K562 (cell line): ENCODE measurements at regions not wholly inside any gene's neighbourhood (a gene's known extent, or its start where the extent isn't known, plus 50 kb on each side); places are given as distances from the start of the nearest gene placed in this dataset.

Experiments used
- ATAC-seq: fragments of 200-7000 bp; cut with Tn5 transposase; 3 replicates; pipeline ENCODE4 v1.9.1; 2020; ENCODE audit warnings: moderate library complexity
- BruUV-seq: library from RNA; stranded (reverse); fragments of 400-500 nt; replicated peaks from 2 replicates; lab custom pipeline; 2021; lab: Mats Ljungman, UMichigan
- CTCF ChIA-PET: fragments of 300-600 bp; formaldehyde crosslinking; extraction: SDS; loops from one replicate; lab custom pipeline; 2021; ENCODE audit warnings: low intra/inter-chr PET ratio; lab: Yijun Ruan, JAX
- POLR2A ChIA-PET: fragments of 300-600, 350-650 bp; sonication (Branson Sonifier 250); formaldehyde crosslinking; extraction: SDS; loops from one replicate; lab custom pipeline; 2021; ENCODE audit warnings: antibody characterized with exemption, inconsistent platforms; lab: Yijun Ruan, JAX
- DNase-seq, 4 experiments: peaks; one replicate each; pipeline versions ENCODE4 v3.0.0 to v3.0.0-alpha.2; 2011 to 2018; ENCODE audit warnings: low spot score in 3 of 4, mixed read lengths in 3 of 4; ENCODE audit errors: extremely low read depth in 1 of 4
- FAIRE-seq: peaks from 2 replicates; lab custom pipeline; 2011; peaks lifted over from hg19 to GRCh38; lab: Jason Lieb, UNC
- H2AFZ ChIP-seq: 2 replicates; pipeline ENCODE4 v1.6.0; 2011; ENCODE audit warnings: low read depth, low read length, control low read depth, inconsistent platforms
- H3K27ac ChIP-seq: fragments of 200-600 bp; 3 replicates; pipeline ENCODE4 v1.8.0; 2011; ENCODE audit warnings: low read depth, mild to moderate bottlenecking, control low read depth, inconsistent platforms, low read length, moderate library complexity, mixed read lengths; ENCODE audit errors: extremely low read depth
- H3K27me3 ChIP-seq, 2 experiments: fragments of 300-600 bp in 1 of 2; 2 replicates in 1 of 2; 3 replicates in 1 of 2; pipeline versions ENCODE4 v1.6.0 to v1.8.0; 2011; ENCODE audit warnings: inconsistent platforms in 2 of 2, low read length in 2 of 2, mild to moderate bottlenecking in 1 of 2, mixed read lengths in 1 of 2, moderate library complexity in 1 of 2; ENCODE audit not compliant: control insufficient read depth in 2 of 2, insufficient read depth in 2 of 2
- H3K36me3 ChIP-seq: fragments of 300-600 bp; 3 replicates; pipeline ENCODE4 v1.8.0; 2011; ENCODE audit warnings: mild to moderate bottlenecking, low read length, inconsistent platforms; ENCODE audit not compliant: control insufficient read depth, insufficient read depth
- H3K4me1 ChIP-seq, 2 experiments: fragments of 200-600 bp in 1 of 2; replicated peaks in 1 of 2; 2 replicates in 1 of 2; 3 replicates in 1 of 2; pipeline versions ENCODE4 v1.5.1 to v1.8.0; 2011; ENCODE audit warnings: inconsistent platforms in 2 of 2, low read length in 2 of 2, mild to moderate bottlenecking in 1 of 2, mixed read lengths in 1 of 2, moderate library complexity in 1 of 2; ENCODE audit not compliant: control insufficient read depth in 2 of 2, insufficient read depth in 2 of 2
- H3K4me2 ChIP-seq: 2 replicates; pipeline ENCODE4 v1.6.1; 2011; ENCODE audit warnings: low read length, control low read depth, inconsistent platforms, mixed read lengths; ENCODE audit not compliant: insufficient read depth
- H3K4me3 ChIP-seq: fragments of 200-600 bp; sonication (generic), shearing (Covaris generic); 2 replicates; pipeline ENCODE4 v1.5.1; 2016; ENCODE audit warnings: control low read depth, inconsistent platforms
- H3K79me2 ChIP-seq: fragments of 200-600 bp; 3 replicates; pipeline ENCODE4 v1.8.0; 2011; ENCODE audit warnings: low read length, inconsistent platforms; ENCODE audit not compliant: control insufficient read depth, insufficient read depth
- H3K9ac ChIP-seq, 2 experiments: 2 replicates each; pipeline versions ENCODE4 v1.6.0 to v1.6.1; 2011; ENCODE audit warnings: low read depth in 2 of 2, low read length in 2 of 2, control low read depth in 1 of 2, inconsistent platforms in 1 of 2, mild to moderate bottlenecking in 1 of 2, mixed read lengths in 1 of 2; ENCODE audit not compliant: insufficient read depth in 1 of 2
- H3K9me1 ChIP-seq: one replicate; pipeline ENCODE4 v1.6.0; 2011; ENCODE audit warnings: inconsistent platforms, mild to moderate bottlenecking, low read length, moderate library complexity; ENCODE audit not compliant: control insufficient read depth, insufficient read depth
- H3K9me3 ChIP-seq: replicated peaks from 2 replicates; pipeline ENCODE4 v1.5.1; 2011; ENCODE audit warnings: low read depth, low read length, inconsistent platforms; ENCODE audit not compliant: control insufficient read depth, insufficient read depth
- H4K20me1 ChIP-seq: replicated peaks from 2 replicates; pipeline ENCODE4 v1.6.1; 2011; ENCODE audit warnings: low read length, inconsistent platforms, mixed read lengths; ENCODE audit not compliant: control insufficient read depth, insufficient read depth
- CHD7 ChIP-seq: fragments of 200-600 bp; sonication (generic); IDR thresholded peaks from one replicate; pipeline ENCODE4 v1.6.1; 2012; ENCODE audit warnings: mild to moderate bottlenecking, low read depth, low read length, inconsistent platforms
- ETV6 ChIP-seq, 3 experiments: fragments of 150-350 bp in 1 of 3; sonication (generic) in 1 of 3; formaldehyde crosslinking in 1 of 3; IDR thresholded peaks; 2 replicates each; pipeline versions ENCODE4 v1.6.1 to v1.8.0; 2014 to 2022; ENCODE audit warnings: borderline replicate concordance in 2 of 3, low read depth in 2 of 3, antibody characterized with exemption in 1 of 3, low read length in 1 of 3, mild to moderate bottlenecking in 1 of 3, missing genetic modification reagents in 1 of 3
- HMBOX1 ChIP-seq: sonication (generic); IDR thresholded peaks from 2 replicates; pipeline ENCODE4 v1.6.1; 2016
- HNRNPUL1 ChIP-seq: fragments of 200-400 bp; formaldehyde crosslinking; IDR thresholded peaks from 2 replicates; pipeline ENCODE4 v1.6.1; 2017; ENCODE audit warnings: low read length
- PHB ChIP-seq: fragments of 250-450 bp; sonication (Bioruptor Pico); IDR thresholded peaks from 2 replicates; pipeline ENCODE4 v1.5.0; 2021
- SRSF1 ChIP-seq: fragments of 200-400 bp; formaldehyde crosslinking; IDR thresholded peaks from 2 replicates; pipeline ENCODE4 v1.6.1; 2017; ENCODE audit warnings: mild to moderate bottlenecking, low read depth, low read length, moderate library complexity
- TCF3 ChIP-seq: sonication (generic); formaldehyde crosslinking; IDR thresholded peaks from 2 replicates; pipeline ENCODE4 v1.4.0; 2020; ENCODE audit warnings: mild to moderate bottlenecking, missing genetic modification reagents
- THAP7 ChIP-seq: fragments of 250-450 bp; sonication (Bioruptor Pico); IDR thresholded peaks from 2 replicates; pipeline ENCODE4 v1.5.0; 2021
- ZNF175 ChIP-seq: fragments of 200-800 bp; sonication (Bioruptor generic); IDR thresholded peaks from 2 replicates; pipeline ENCODE4 v1.6.1; 2016; ENCODE audit warnings: low read depth, mild to moderate bottlenecking, missing genetic modification characterization, missing compliant biosample characterization
- ZNF583 ChIP-seq: fragments of 250-450 bp; sonication (Bioruptor Pico); IDR thresholded peaks from 2 replicates; pipeline ENCODE4 v1.4.0; 2020
- WGBS: fragments of 100-300 bp; shearing (Covaris generic); methylation state at CpG from one replicate; pipeline ENCODE4 v1.1.6; 2016; ENCODE audit warnings: low coverage, mixed read lengths; ENCODE audit not compliant: insufficient coverage; ENCODE audit errors: missing lambda C conversion rate; 5-methylcytosine and 5-hydroxymethylcytosine counted together
- in situ Hi-C: fragments of 300-500 bp; cut with MboI; formaldehyde crosslinking; loops from 4 replicates; pipeline ENCODE4 v1.15.0; 2018; ENCODE audit warnings: inconsistent platforms, mixed read lengths
- intact Hi-C: fragments of 100-400 bp; cut with micrococcal nuclease; formaldehyde crosslinking; loops from 2 replicates; pipeline ENCODE4 v1.14.2; 2022

GRCh38 chr14:51439896-51440295, 199.8 kb downstream of the TMX1 start:
- Histone ChIP-seq H3K9me1 (no peaks in the 10 kb centered on the region), H3K27me3 (no peaks in the 10 kb centered on the region; a peak in 1 of 5 replicates), H3K4me3 (no peak overlapping the region), H3K9me3 (no peaks in the 10 kb centered on the region), H3K4me1 (no peaks in the 10 kb centered on the region), H3K4me2 (no peak overlapping the region), H2AFZ (no peak overlapping the region), H3K79me2 (no peaks in the 10 kb centered on the region), H4K20me1 (no peaks in the 10 kb centered on the region), H3K27ac (no peak overlapping the region), H3K9ac (no peak overlapping the region), H3K36me3 (no peaks in the 10 kb centered on the region)
- in situ Hi-C loops, result no loop called here
- no TSS peak for BruUV-seq
- ChIA-PET CTCF (no interaction called here), POLR2A (interaction anchor here (1.1 kb wide), 1 partner anchor 10 kb away, joined by 6 read pairs; no protein-coding TSS in a partner anchor)
- ATAC-seq (no peak), FAIRE-seq (no peak), DNase-seq (no peak)
- WGBS, result 0% methylated on average over 4 of the region's 4 CpGs
- intact Hi-C loops, result no loop called here
- no peak for TF ChIP-seq ZNF175 (CRISPR knock-in tag)
- no peak for TF ChIP-seq TCF3 (CRISPR knock-in tag)
- TF ChIP-seq PHB (CRISPR knock-in tag), result no peak
- no peak for TF ChIP-seq THAP7 (CRISPR knock-in tag)
- no peak for TF ChIP-seq SRSF1
- no peak for TF ChIP-seq ZNF583 (CRISPR knock-in tag)
- no peak for TF ChIP-seq HNRNPUL1
- TF ChIP-seq CHD7, result no peak
- no peak for TF ChIP-seq HMBOX1
- TF ChIP-seq ETV6 (IDR thresholded peaks at IDR 0.05; ENCODE audit: borderline replicate concordance in 1 of 2, low read depth in 2 of 2, low read length in 1 of 2), result no peak
- no peak for TF ChIP-seq ETV6 (CRISPR knock-in tag; IDR thresholded peaks at IDR 0.05; ENCODE audit: borderline replicate concordance)
